HEK293 (cell line): ENCODE measurements at regions not wholly inside any gene's neighbourhood (a gene's known extent, or its start where the extent isn't known, plus 50 kb on each side); places are given as distances from the start of the nearest gene placed in this dataset.

Experiments
- CTCF ChIA-PET: fragments of 350-600 bp; formaldehyde crosslinking; extraction: SDS; loops from one replicate; lab custom pipeline; 2021; ENCODE audit warnings: antibody characterized with exemption; lab: Yijun Ruan, JAX
- POLR2A ChIA-PET: fragments of 300-600 bp; formaldehyde crosslinking; extraction: SDS; loops from one replicate; lab custom pipeline; 2020; ENCODE audit warnings: antibody characterized with exemption, inconsistent platforms; lab: Yijun Ruan, JAX
- H3K27ac ChIP-seq: fragments of 200-500 bp; sonication (Bioruptor generic); 2 replicates; pipeline ENCODE4 v1.5.1; 2014; ENCODE audit warnings: low read depth, low read length, control low read depth, inconsistent platforms; ENCODE audit errors: extremely low read depth
- H3K36me3 ChIP-seq, 2 experiments: fragments of 200-500 bp in 1 of 2; sonication (Bioruptor generic) in 1 of 2; 1 replicate in 1 of 2; 2 replicates in 1 of 2; pipeline ENCODE4 v1.5.1; 2014 to 2017; ENCODE audit warnings: inconsistent platforms in 2 of 2, low read length in 2 of 2; ENCODE audit not compliant: control insufficient read depth in 2 of 2, insufficient read depth in 1 of 2
- H3K4me1 ChIP-seq: fragments of 200-500 bp; sonication (Bioruptor generic); 2 replicates; pipeline ENCODE4 v1.5.1; 2014; ENCODE audit warnings: mild to moderate bottlenecking, low read length, inconsistent platforms; ENCODE audit not compliant: control insufficient read depth, insufficient read depth
- H3K4me3 ChIP-seq: 2 replicates; pipeline ENCODE4 v1.5.1; 2011; ENCODE audit warnings: low read depth, mild to moderate bottlenecking, control low read depth, low read length, moderate library complexity
- H3K9me3 ChIP-seq: fragments of 200-500 bp; sonication (Bioruptor generic); 2 replicates; pipeline ENCODE4 v1.5.1; 2014; ENCODE audit warnings: low read depth, low read length, inconsistent platforms; ENCODE audit not compliant: control insufficient read depth, insufficient read depth
- GLIS2 ChIP-seq: fragments of 450-650 bp; formaldehyde crosslinking; IDR thresholded peaks from 2 replicates; pipeline ENCODE4 v1.5.1; 2016; ENCODE audit warnings: missing biosample characterization, missing genetic modification characterization
- HOXA7 ChIP-seq: sonication (generic); formaldehyde crosslinking; IDR thresholded peaks from 2 replicates; pipeline ENCODE4 v1.8.1; 2022; ENCODE audit warnings: missing genetic modification reagents, borderline replicate concordance
- ZBTB48 ChIP-seq: fragments of 450-650 bp; formaldehyde crosslinking; IDR thresholded peaks from 2 replicates; pipeline ENCODE4 v1.5.1; 2016; ENCODE audit warnings: missing biosample characterization, missing genetic modification characterization
- ZFP37 ChIP-seq: fragments of 450-650 bp; formaldehyde crosslinking; IDR thresholded peaks from 2 replicates; pipeline ENCODE4 v1.5.1; 2016; ENCODE audit warnings: missing biosample characterization, missing genetic modification characterization
- ZFP41 ChIP-seq: fragments of 450-650 bp; formaldehyde crosslinking; IDR thresholded peaks from 2 replicates; pipeline ENCODE4 v1.5.1; 2016; ENCODE audit warnings: missing biosample characterization, missing genetic modification characterization, borderline replicate concordance
- ZNF112 ChIP-seq: fragments of 450-650 bp; formaldehyde crosslinking; IDR thresholded peaks from 2 replicates; pipeline ENCODE4 v1.5.0; 2017; ENCODE audit warnings: missing biosample characterization, missing genetic modification characterization
- ZNF114 ChIP-seq: fragments of 450-650 bp; formaldehyde crosslinking; IDR thresholded peaks from 2 replicates; pipeline ENCODE4 v1.5.0; 2017; ENCODE audit warnings: missing biosample characterization, missing genetic modification characterization
- ZNF175 ChIP-seq: fragments of 450-650 bp; formaldehyde crosslinking; IDR thresholded peaks from 2 replicates; pipeline ENCODE4 v1.5.1; 2016; ENCODE audit warnings: missing biosample characterization, missing genetic modification characterization
- ZNF354C ChIP-seq: fragments of 450-650 bp; formaldehyde crosslinking; IDR thresholded peaks from 2 replicates; pipeline ENCODE4 v1.5.1; 2016; ENCODE audit warnings: missing biosample characterization, missing genetic modification characterization, low read depth, borderline replicate concordance
- ZNF610 ChIP-seq: fragments of 450-650 bp; formaldehyde crosslinking; IDR thresholded peaks from 2 replicates; pipeline ENCODE4 v1.5.1; 2016; ENCODE audit warnings: missing biosample characterization, missing genetic modification characterization, borderline replicate concordance
- ZSCAN30 ChIP-seq: fragments of 450-650 bp; IDR thresholded peaks from 2 replicates; pipeline ENCODE4 v1.5.1; 2018; ENCODE audit warnings: missing biosample characterization, mild to moderate bottlenecking, missing genetic modification characterization, moderate library complexity
- TF ChIP-seq, protein P1 (sequence below): fragments of 450-650 bp; formaldehyde crosslinking; IDR thresholded peaks from 2 replicates; pipeline ENCODE4 v1.5.1; 2016; ENCODE audit warnings: missing biosample characterization, missing genetic modification characterization
- TF ChIP-seq, protein P2 (sequence below): fragments of 450-650 bp; formaldehyde crosslinking; conservative IDR thresholded peaks from 2 replicates; pipeline ENCODE4 v1.5.1; 2016; ENCODE audit warnings: low read depth, missing biosample characterization, missing genetic modification characterization
- TF ChIP-seq, protein P3 (sequence below): fragments of 450-650 bp; formaldehyde crosslinking; IDR thresholded peaks from 2 replicates; pipeline ENCODE4 v1.5.1; 2017; ENCODE audit warnings: missing biosample characterization, missing genetic modification characterization
- TF ChIP-seq, protein P4 (sequence below): fragments of 450-650 bp; formaldehyde crosslinking; IDR thresholded peaks from 2 replicates; pipeline ENCODE4 v1.5.1; 2016; ENCODE audit warnings: missing biosample characterization, missing genetic modification characterization, borderline replicate concordance
- TF ChIP-seq, protein P5 (sequence below): fragments of 450-650 bp; formaldehyde crosslinking; IDR thresholded peaks from 2 replicates; pipeline ENCODE4 v1.5.1; 2017; ENCODE audit warnings: missing biosample characterization, missing genetic modification characterization
- TF ChIP-seq, protein P6 (sequence below): fragments of 450-650 bp; formaldehyde crosslinking; IDR thresholded peaks from 2 replicates; pipeline ENCODE4 v1.5.1; 2016; ENCODE audit warnings: missing biosample characterization, missing genetic modification characterization, borderline replicate concordance

DNA sequence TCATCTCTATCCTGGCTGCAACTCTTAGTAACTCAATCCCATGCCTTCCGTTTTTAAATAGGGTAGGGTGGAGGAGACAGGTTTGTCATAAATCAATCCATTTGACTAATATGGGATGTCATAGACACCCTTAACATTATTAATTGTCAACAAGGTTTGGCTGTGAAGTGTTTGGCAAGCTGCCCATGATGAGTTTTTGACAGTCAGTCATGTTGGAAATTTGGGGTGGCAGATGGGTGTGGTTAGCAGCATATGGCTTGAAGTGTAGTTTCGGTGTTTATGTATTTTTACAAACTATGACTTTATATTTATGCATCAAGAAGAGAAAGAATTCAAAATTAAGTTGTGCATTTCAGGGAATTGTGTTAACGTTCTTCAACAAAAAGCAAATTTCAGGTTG is 221.8 kb upstream of the CDH5 start:
- no peaks in the 10 kb centered on the region for H3K9me3 ChIP-seq
- H3K27ac ChIP-seq, result no peak overlapping the region
- H3K4me3 ChIP-seq, result no peak overlapping the region
- CTCF ChIA-PET, result no interaction called here
- H3K4me1 ChIP-seq, result no peaks in the 10 kb centered on the region
- TF ChIP-seq, protein P1, sequence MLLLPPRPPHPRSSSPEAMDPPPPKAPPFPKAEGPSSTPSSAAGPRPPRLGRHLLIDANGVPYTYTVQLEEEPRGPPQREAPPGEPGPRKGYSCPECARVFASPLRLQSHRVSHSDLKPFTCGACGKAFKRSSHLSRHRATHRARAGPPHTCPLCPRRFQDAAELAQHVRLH (tag by site-specific recombination), result no peak
- no peak for TF ChIP-seq HOXA7 (CRISPR knock-in tag)
- no peak for TF ChIP-seq ZFP37
- no peak for TF ChIP-seq ZNF112 (tag by site-specific recombination)
- TF ChIP-seq, protein P2, sequence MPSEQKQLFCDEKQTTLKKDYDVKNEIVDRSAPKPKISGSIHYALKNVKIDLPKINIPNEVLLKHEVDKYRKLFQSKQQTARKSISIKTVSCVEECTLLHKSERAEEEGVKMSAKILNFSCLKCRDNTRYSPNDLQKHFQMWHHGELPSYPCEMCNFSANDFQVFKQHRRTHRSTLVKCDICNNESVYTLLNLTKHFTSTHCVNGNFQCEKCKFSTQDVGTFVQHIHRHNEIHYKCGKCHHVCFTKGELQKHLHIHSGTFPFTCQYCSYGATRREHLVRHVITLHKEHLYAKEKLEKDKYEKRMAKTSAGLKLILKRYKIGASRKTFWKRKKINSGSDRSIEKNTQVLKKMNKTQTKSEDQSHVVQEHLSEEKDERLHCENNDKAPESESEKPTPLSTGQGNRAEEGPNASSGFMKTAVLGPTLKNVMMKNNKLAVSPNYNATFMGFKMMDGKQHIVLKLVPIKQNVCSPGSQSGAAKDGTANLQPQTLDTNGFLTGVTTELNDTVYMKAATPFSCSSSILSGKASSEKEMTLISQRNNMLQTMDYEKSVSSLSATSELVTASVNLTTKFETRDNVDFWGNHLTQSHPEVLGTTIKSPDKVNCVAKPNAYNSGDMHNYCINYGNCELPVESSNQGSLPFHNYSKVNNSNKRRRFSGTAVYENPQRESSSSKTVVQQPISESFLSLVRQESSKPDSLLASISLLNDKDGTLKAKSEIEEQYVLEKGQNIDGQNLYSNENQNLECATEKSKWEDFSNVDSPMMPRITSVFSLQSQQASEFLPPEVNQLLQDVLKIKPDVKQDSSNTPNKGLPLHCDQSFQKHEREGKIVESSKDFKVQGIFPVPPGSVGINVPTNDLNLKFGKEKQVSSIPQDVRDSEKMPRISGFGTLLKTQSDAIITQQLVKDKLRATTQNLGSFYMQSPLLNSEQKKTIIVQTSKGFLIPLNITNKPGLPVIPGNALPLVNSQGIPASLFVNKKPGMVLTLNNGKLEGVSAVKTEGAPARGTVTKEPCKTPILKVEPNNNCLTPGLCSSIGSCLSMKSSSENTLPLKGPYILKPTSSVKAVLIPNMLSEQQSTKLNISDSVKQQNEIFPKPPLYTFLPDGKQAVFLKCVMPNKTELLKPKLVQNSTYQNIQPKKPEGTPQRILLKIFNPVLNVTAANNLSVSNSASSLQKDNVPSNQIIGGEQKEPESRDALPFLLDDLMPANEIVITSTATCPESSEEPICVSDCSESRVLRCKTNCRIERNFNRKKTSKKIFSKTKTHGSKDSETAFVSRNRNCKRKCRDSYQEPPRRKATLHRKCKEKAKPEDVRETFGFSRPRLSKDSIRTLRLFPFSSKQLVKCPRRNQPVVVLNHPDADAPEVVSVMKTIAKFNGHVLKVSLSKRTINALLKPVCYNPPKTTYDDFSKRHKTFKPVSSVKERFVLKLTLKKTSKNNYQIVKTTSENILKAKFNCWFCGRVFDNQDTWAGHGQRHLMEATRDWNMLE, result no peak
- TF ChIP-seq ZNF114 (tag by site-specific recombination), result no peak
- TF ChIP-seq ZBTB48 (tag by site-specific recombination), result no peak
- H3K36me3 ChIP-seq, result no peaks in the 10 kb centered on the region
- POLR2A ChIA-PET, result no interaction called here

DNA sequence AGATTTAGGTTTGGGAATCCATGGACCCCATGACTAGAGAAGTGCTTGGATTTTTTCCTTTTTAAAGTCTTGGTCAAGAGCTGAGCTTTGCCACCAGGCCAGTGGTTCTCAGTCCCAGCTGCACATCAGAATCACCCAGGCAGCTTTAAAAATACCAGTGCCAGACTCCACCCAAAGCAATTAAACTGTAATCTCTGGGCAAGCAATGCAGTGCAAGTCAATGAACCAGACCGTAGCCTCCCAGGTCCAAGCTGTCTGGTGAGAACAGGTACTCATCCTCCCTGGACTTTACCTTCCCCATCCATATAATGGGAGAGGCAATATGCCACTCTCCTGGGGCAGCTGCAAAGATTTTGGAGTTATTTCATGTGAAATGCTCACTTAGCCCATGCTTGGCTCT is 223.1 kb upstream of the CDH5 start:
- Histone ChIP-seq H3K4me1 (no peaks in the 10 kb centered on the region), H3K36me3 (no peaks in the 10 kb centered on the region), H3K4me3 (no peak overlapping the region), H3K9me3 (no peaks in the 10 kb centered on the region), H3K27ac (no peak overlapping the region)
- ChIA-PET POLR2A (no interaction called here), CTCF (interaction anchor here (0.6 kb wide), 1 partner anchor 1732 kb away, joined by 6 read pairs; no protein-coding TSS in a partner anchor)
- TF ChIP-seq GLIS2 (tag by site-specific recombination) (no peak), ZNF610 (tag by site-specific recombination) (no peak), ZNF175 (tag by site-specific recombination) (no peak), ZNF354C (tag by site-specific recombination) (no peak), ZSCAN30 (tag by site-specific recombination) (no peak), ZFP41 (tag by site-specific recombination) (no peak)
- TF ChIP-seq, protein P3, sequence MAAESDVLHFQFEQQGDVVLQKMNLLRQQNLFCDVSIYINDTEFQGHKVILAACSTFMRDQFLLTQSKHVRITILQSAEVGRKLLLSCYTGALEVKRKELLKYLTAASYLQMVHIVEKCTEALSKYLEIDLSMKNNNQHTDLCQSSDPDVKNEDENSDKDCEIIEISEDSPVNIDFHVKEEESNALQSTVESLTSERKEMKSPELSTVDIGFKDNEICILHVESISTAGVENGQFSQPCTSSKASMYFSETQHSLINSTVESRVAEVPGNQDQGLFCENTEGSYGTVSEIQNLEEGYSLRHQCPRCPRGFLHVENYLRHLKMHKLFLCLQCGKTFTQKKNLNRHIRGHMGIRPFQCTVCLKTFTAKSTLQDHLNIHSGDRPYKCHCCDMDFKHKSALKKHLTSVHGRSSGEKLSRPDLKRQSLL, result no peak
- TF ChIP-seq, protein P4, sequence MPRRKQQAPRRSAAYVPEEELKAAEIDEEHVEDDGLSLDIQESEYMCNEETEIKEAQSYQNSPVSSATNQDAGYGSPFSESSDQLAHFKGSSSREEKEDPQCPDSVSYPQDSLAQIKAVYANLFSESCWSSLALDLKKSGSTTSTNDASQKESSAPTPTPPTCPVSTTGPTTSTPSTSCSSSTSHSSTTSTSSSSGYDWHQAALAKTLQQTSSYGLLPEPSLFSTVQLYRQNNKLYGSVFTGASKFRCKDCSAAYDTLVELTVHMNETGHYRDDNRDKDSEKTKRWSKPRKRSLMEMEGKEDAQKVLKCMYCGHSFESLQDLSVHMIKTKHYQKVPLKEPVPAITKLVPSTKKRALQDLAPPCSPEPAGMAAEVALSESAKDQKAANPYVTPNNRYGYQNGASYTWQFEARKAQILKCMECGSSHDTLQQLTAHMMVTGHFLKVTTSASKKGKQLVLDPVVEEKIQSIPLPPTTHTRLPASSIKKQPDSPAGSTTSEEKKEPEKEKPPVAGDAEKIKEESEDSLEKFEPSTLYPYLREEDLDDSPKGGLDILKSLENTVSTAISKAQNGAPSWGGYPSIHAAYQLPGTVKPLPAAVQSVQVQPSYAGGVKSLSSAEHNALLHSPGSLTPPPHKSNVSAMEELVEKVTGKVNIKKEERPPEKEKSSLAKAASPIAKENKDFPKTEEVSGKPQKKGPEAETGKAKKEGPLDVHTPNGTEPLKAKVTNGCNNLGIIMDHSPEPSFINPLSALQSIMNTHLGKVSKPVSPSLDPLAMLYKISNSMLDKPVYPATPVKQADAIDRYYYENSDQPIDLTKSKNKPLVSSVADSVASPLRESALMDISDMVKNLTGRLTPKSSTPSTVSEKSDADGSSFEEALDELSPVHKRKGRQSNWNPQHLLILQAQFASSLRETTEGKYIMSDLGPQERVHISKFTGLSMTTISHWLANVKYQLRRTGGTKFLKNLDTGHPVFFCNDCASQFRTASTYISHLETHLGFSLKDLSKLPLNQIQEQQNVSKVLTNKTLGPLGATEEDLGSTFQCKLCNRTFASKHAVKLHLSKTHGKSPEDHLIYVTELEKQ (tag by site-specific recombination), result no peak
- TF ChIP-seq, protein P5, sequence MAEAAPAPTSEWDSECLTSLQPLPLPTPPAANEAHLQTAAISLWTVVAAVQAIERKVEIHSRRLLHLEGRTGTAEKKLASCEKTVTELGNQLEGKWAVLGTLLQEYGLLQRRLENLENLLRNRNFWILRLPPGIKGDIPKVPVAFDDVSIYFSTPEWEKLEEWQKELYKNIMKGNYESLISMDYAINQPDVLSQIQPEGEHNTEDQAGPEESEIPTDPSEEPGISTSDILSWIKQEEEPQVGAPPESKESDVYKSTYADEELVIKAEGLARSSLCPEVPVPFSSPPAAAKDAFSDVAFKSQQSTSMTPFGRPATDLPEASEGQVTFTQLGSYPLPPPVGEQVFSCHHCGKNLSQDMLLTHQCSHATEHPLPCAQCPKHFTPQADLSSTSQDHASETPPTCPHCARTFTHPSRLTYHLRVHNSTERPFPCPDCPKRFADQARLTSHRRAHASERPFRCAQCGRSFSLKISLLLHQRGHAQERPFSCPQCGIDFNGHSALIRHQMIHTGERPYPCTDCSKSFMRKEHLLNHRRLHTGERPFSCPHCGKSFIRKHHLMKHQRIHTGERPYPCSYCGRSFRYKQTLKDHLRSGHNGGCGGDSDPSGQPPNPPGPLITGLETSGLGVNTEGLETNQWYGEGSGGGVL, result no peak
- TF ChIP-seq, protein P6, sequence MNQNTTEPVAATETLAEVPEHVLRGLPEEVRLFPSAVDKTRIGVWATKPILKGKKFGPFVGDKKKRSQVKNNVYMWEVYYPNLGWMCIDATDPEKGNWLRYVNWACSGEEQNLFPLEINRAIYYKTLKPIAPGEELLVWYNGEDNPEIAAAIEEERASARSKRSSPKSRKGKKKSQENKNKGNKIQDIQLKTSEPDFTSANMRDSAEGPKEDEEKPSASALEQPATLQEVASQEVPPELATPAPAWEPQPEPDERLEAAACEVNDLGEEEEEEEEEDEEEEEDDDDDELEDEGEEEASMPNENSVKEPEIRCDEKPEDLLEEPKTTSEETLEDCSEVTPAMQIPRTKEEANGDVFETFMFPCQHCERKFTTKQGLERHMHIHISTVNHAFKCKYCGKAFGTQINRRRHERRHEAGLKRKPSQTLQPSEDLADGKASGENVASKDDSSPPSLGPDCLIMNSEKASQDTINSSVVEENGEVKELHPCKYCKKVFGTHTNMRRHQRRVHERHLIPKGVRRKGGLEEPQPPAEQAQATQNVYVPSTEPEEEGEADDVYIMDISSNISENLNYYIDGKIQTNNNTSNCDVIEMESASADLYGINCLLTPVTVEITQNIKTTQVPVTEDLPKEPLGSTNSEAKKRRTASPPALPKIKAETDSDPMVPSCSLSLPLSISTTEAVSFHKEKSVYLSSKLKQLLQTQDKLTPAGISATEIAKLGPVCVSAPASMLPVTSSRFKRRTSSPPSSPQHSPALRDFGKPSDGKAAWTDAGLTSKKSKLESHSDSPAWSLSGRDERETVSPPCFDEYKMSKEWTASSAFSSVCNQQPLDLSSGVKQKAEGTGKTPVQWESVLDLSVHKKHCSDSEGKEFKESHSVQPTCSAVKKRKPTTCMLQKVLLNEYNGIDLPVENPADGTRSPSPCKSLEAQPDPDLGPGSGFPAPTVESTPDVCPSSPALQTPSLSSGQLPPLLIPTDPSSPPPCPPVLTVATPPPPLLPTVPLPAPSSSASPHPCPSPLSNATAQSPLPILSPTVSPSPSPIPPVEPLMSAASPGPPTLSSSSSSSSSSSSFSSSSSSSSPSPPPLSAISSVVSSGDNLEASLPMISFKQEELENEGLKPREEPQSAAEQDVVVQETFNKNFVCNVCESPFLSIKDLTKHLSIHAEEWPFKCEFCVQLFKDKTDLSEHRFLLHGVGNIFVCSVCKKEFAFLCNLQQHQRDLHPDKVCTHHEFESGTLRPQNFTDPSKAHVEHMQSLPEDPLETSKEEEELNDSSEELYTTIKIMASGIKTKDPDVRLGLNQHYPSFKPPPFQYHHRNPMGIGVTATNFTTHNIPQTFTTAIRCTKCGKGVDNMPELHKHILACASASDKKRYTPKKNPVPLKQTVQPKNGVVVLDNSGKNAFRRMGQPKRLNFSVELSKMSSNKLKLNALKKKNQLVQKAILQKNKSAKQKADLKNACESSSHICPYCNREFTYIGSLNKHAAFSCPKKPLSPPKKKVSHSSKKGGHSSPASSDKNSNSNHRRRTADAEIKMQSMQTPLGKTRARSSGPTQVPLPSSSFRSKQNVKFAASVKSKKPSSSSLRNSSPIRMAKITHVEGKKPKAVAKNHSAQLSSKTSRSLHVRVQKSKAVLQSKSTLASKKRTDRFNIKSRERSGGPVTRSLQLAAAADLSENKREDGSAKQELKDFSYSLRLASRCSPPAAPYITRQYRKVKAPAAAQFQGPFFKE, result no peak
